Stomach (tissue), 4 donors: ENCODE measurements at regions not wholly inside any gene's neighbourhood (a gene's known extent, or its start where the extent isn't known, plus 50 kb on each side); places are given as distances from the start of the nearest gene placed in this dataset.

Experiments used
- CTCF ChIP-seq, 7 experiments: fragments of 450-650 bp in 4 of 7; fragments of 200-600 bp in 3 of 7; sonication (generic) in 3 of 7; IDR thresholded peaks; one replicate each; pipeline ENCODE4 v1.5.1; 2016 to 2019; ENCODE audit warnings: antibody characterized with exemption in 7 of 7, control low read depth in 2 of 7, mild to moderate bottlenecking in 1 of 7
- EP300 ChIP-seq: sonication (generic); formaldehyde crosslinking; IDR thresholded peaks from one replicate; pipeline ENCODE4 v1.6.1; 2017; ENCODE audit warnings: antibody characterized with exemption
- POLR2A ChIP-seq, 4 donors: fragments of 450-650 bp; IDR thresholded peaks; one replicate each; pipeline ENCODE4 v1.6.1; 2016; ENCODE audit warnings: antibody characterized with exemption in 4 of 4, control low read depth in 2 of 4, mild to moderate bottlenecking in 1 of 4, moderate library complexity in 1 of 4
- POLR2AphosphoS5 ChIP-seq, 3 donors: sonication (generic); formaldehyde crosslinking; IDR thresholded peaks; one replicate each; pipeline ENCODE4 v1.6.1; 2016; ENCODE audit warnings: antibody characterized with exemption in 3 of 3

GRCh38 chr7:126083014-126083413, 1153.4 kb upstream of the POT1 start:
- TF ChIP-seq POLR2A (IDR thresholded peaks at IDR 0.05): no peak
- TF ChIP-seq CTCF (IDR thresholded peaks at IDR 0.05): no peak
- TF ChIP-seq POLR2AphosphoS5 (IDR thresholded peaks at IDR 0.05): no peak
- no peak for TF ChIP-seq EP300
